DND-41 (cell line): ENCODE measurements at regions not wholly inside any gene's neighbourhood (a gene's known extent, or its start where the extent isn't known, plus 50 kb on each side); places are given as distances from the start of the nearest gene placed in this dataset.

ENCODE experiments used
- ATAC-seq: fragments of 200-7000 bp; cut with Tn5 transposase; 3 replicates; pipeline ENCODE4 v1.9.1; 2021; ENCODE audit warnings: low read depth; ENCODE audit not compliant: insufficient read depth
- DNase-seq: peaks from one replicate; pipeline ENCODE4 v3.0.0-alpha.2; 2020
- H2AFZ ChIP-seq: 2 replicates; pipeline ENCODE4 v1.6.0; 2012; ENCODE audit warnings: low read depth, low read length
- H3K27ac ChIP-seq: 2 replicates; pipeline ENCODE4 v1.5.1; 2012; ENCODE audit warnings: low read length, inconsistent platforms
- H3K27me3 ChIP-seq: fragments of 200-600 bp; sonication (generic); 2 replicates; pipeline ENCODE4 v1.6.0; 2012; ENCODE audit warnings: low read length, mild to moderate bottlenecking, inconsistent platforms; ENCODE audit not compliant: insufficient read depth, poor library complexity
- H3K36me3 ChIP-seq: 2 replicates; pipeline ENCODE4 v1.5.1; 2012; ENCODE audit warnings: low read length, inconsistent platforms; ENCODE audit not compliant: insufficient read depth
- H3K4me1 ChIP-seq: 2 replicates; pipeline ENCODE4 v1.5.1; 2012; ENCODE audit warnings: mild to moderate bottlenecking, low read length; ENCODE audit not compliant: insufficient read depth
- H3K4me2 ChIP-seq: 2 replicates; pipeline ENCODE4 v1.6.0; 2012; ENCODE audit warnings: mild to moderate bottlenecking, moderate library complexity, low read length, inconsistent platforms; ENCODE audit not compliant: insufficient read depth
- H3K4me3 ChIP-seq, 2 experiments: fragments of 200-600 bp in 1 of 2; shearing (Covaris generic) in 1 of 2; 2 replicates each; pipeline ENCODE4 v1.5.1; 2012 to 2016; ENCODE audit warnings: inconsistent platforms in 2 of 2, low read length in 2 of 2, mild to moderate bottlenecking in 2 of 2, low read depth in 1 of 2, moderate library complexity in 1 of 2
- H3K79me2 ChIP-seq: 2 replicates; pipeline ENCODE4 v1.6.0; 2012; ENCODE audit warnings: low read length, inconsistent platforms; ENCODE audit not compliant: insufficient read depth
- H3K9ac ChIP-seq: 2 replicates; pipeline ENCODE4 v1.6.0; 2012; ENCODE audit warnings: low read depth, mild to moderate bottlenecking, inconsistent platforms, low read length, moderate library complexity
- H3K9me3 ChIP-seq: 2 replicates; pipeline ENCODE4 v1.5.1; 2012; ENCODE audit warnings: low read length, moderate library complexity, mild to moderate bottlenecking, inconsistent platforms; ENCODE audit not compliant: insufficient read depth, severe bottlenecking
- H4K20me1 ChIP-seq: 2 replicates; pipeline ENCODE4 v1.6.0; 2012; ENCODE audit warnings: low read length; ENCODE audit not compliant: insufficient read depth
- EZH2 ChIP-seq: IDR thresholded peaks from 3 replicates; pipeline ENCODE4 v1.6.1; 2012; ENCODE audit warnings: borderline replicate concordance, low read depth, mild to moderate bottlenecking, moderate library complexity, low read length, inconsistent platforms; ENCODE audit not compliant: severe bottlenecking
- TF ChIP-seq, protein P1 (sequence below): IDR thresholded peaks from 2 replicates; pipeline ENCODE4 v1.5.1; 2012; ENCODE audit warnings: borderline replicate concordance, low read length, moderate library complexity, mild to moderate bottlenecking; ENCODE audit not compliant: poor library complexity, severe bottlenecking; ENCODE audit errors: extremely low read depth

DNA sequence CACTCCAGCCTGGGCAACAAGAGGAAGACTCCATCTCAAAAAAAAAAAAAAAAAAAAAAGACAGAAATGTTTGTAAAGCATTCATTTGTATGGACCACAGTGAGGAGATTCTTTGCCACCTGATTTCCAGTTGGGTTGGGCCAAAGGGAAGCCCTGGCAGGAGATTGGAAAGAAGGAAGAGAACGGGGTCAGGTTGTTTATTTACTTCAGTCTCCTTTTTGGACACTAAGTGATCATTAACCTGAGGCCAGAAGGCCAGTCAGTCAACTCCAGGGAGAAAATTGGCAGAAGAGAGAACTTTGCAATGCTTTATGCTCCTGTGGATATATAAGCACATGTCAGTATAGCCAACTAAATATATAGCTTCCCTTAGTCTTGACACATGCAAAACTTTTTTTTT, 85.9 kb downstream of the NTMT2 start:
- Histone ChIP-seq H3K4me2 (no peak overlapping the region), H3K9ac (no peak overlapping the region), H3K27ac (no peak overlapping the region), H3K4me3 (no peak overlapping the region), H3K9me3 (no peaks in the 10 kb centered on the region), H3K79me2 (no peaks in the 10 kb centered on the region), H2AFZ (no peak overlapping the region), H4K20me1 (no peaks in the 10 kb centered on the region), H3K27me3 (no peaks in the 10 kb centered on the region), H3K36me3 (no peaks in the 10 kb centered on the region), H3K4me1 (no peaks in the 10 kb centered on the region)
- TF ChIP-seq EZH2, result no peak
- TF ChIP-seq, protein P1, sequence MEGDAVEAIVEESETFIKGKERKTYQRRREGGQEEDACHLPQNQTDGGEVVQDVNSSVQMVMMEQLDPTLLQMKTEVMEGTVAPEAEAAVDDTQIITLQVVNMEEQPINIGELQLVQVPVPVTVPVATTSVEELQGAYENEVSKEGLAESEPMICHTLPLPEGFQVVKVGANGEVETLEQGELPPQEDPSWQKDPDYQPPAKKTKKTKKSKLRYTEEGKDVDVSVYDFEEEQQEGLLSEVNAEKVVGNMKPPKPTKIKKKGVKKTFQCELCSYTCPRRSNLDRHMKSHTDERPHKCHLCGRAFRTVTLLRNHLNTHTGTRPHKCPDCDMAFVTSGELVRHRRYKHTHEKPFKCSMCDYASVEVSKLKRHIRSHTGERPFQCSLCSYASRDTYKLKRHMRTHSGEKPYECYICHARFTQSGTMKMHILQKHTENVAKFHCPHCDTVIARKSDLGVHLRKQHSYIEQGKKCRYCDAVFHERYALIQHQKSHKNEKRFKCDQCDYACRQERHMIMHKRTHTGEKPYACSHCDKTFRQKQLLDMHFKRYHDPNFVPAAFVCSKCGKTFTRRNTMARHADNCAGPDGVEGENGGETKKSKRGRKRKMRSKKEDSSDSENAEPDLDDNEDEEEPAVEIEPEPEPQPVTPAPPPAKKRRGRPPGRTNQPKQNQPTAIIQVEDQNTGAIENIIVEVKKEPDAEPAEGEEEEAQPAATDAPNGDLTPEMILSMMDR, result no peak
- ATAC-seq (no peak), DNase-seq (no peak)

- ATAC-seq (no peak), DNase-seq (no peak)
- no peaks in the 10 kb centered on the region for H3K27me3 ChIP-seq
- no peaks in the 10 kb centered on the region for H3K36me3 ChIP-seq
- H3K4me3 ChIP-seq, result no peak overlapping the region
- no peak overlapping the region for H3K4me2 ChIP-seq
- no peaks in the 10 kb centered on the region for H4K20me1 ChIP-seq
- TF ChIP-seq, protein P1, result no peak
- TF ChIP-seq EZH2, result no peak
- no peaks in the 10 kb centered on the region for H3K4me1 ChIP-seq
- H3K27ac ChIP-seq, result no peak overlapping the region
- no peak overlapping the region for H3K9ac ChIP-seq
- H2AFZ ChIP-seq, result 0 out of 2 replicates have a peak overlapping the region, but pooled peaks have one; percentile 7
- H3K9me3 ChIP-seq, result no peaks in the 10 kb centered on the region
- no peaks in the 10 kb centered on the region for H3K79me2 ChIP-seq
These were observed 93.1 kb downstream of the NTMT2 start for GRCh38 chr1:170238704-170239391.

DNA sequence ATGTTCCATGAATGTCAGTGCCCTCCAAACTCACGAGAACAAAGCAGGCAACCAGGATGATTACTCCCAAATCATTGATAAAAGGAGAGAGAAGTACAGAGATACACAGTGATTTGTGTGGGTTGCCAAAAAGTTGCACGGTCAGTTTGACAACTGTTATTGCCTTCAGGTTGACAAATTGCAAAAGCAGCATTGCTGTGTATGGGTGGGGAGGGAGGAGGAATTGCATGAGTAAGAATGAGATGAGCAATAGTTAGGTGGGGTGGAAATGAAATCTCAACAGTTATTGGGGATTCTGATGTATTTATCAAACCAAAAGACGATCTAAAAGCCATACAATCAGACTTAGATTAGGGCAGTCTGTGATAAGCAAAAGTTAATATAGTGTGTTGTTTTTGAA, 93.7 kb downstream of the NTMT2 start:
- no peak overlapping the region for H3K4me2 ChIP-seq
- H3K36me3 ChIP-seq, result no peaks in the 10 kb centered on the region
- no peak overlapping the region for H2AFZ ChIP-seq
- H3K4me1 ChIP-seq, result no peaks in the 10 kb centered on the region
- TF ChIP-seq EZH2, result no peak
- TF ChIP-seq, protein P1, result no peak
- no peaks in the 10 kb centered on the region for H3K27me3 ChIP-seq
- DNase-seq (no peak), ATAC-seq (no peak)
- no peak overlapping the region for H3K4me3 ChIP-seq
- H3K9ac ChIP-seq, result no peak overlapping the region
- no peak overlapping the region for H3K27ac ChIP-seq
- H4K20me1 ChIP-seq, result no peaks in the 10 kb centered on the region
- H3K79me2 ChIP-seq, result no peaks in the 10 kb centered on the region
- H3K9me3 ChIP-seq, result no peaks in the 10 kb centered on the region
